Prostate gland (tissue), 2 donors: ENCODE measurements at regions not wholly inside any gene's neighbourhood (a gene's known extent, or its start where the extent isn't known, plus 50 kb on each side); places are given as distances from the start of the nearest gene placed in this dataset.

Experiments used
- CTCF ChIP-seq, 4 experiments: fragments of 200-600 bp in 2 of 4; fragments of 450-650 bp in 2 of 4; sonication (generic) in 2 of 4; IDR thresholded peaks; 1 replicate in 3 of 4; 2 replicates in 1 of 4; pipeline ENCODE4 v1.5.1; 2016 to 2019; ENCODE audit warnings: antibody characterized with exemption in 4 of 4, mild to moderate bottlenecking in 2 of 4, moderate library complexity in 2 of 4
- POLR2A ChIP-seq: fragments of 450-650 bp; IDR thresholded peaks from one replicate; pipeline ENCODE4 v1.6.1; 2016; ENCODE audit warnings: antibody characterized with exemption, mild to moderate bottlenecking
- POLR2AphosphoS5 ChIP-seq: sonication (generic); formaldehyde crosslinking; IDR thresholded peaks from one replicate; pipeline ENCODE4 v1.6.1; 2017; ENCODE audit warnings: antibody characterized with exemption

DNA sequence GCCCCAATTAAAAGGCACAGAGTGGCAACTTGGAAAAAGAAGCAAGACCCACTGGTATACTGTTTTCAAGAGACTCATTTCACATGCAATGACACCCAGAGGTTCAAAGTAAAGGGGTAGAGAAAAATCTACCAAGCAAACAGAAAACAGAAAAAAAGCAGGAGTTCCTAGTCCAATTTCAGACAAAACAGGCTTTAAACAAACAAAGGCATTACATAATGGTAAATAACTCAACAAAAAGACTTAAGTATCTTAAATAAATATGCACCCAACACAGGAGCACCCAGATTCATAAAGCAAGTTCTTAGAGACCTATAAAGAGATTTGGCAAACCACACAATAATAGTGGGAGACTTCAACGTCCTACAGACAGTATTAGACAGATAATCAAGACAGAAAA is 215.8 kb downstream of the SLCO4C1 start:
- no peak for TF ChIP-seq CTCF (IDR thresholded peaks at IDR 0.05)
- TF ChIP-seq POLR2A: no peak
- TF ChIP-seq POLR2AphosphoS5: no peak
